DMS79 treated with DMSO at 0.1 percent for 48 hours (cell line): ENCODE measurements at regions not wholly inside any gene's neighbourhood (a gene's known extent, or its start where the extent isn't known, plus 50 kb on each side); places are given as distances from the start of the nearest gene placed in this dataset.
"Not testable (repeated sequence)": the region's sequence is repeated elsewhere in the genome, so short reads cannot be mapped to it uniquely, and the experiment has no call there.

ENCODE experiments used
- DNase-seq: peaks from one replicate; lab custom pipeline; 2025; lab: John Stamatoyannopoulos, UW

DNA sequence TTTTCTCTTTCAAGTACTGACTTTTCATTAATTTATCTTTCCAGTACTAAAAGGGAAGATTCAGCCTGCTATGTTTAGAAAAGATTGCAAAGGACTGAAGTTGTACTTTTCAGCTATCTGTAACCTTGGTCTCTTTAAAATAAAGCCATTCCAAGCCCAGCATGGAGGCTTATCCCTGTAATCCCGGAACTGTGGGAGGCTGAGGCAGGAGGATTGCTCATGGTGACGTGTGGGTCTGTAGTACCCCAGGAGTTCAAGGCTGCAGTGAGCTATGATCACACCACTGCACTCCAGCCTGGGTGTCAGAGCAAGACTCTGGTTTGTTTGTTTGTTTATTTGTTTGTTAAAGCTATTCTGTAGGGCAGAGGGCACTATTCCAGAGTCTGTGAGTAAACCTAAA lies 50.6 kb upstream of the TMEM170B start:
- DNase-seq, result no peak

DNA sequence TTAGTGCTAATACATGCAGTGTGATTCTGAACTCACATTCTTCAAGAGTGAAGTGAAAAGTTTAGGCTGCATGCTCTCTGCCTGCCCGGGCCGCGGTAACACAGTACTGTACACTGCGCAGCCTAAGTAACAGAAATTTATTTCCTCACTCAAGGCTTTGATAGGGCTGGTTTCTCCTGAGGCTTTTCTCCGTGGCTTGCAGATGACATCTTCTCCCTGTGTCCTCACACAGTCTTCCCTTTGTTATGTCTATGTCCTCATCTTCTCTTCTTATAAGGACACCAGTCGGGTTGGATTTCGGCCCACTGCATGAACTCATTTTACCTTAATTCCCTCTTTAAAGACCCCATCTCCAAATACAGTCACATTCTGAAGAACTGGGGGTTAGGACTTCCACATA lies 51.1 kb upstream of the TMEM170B start:
- no peak for DNase-seq

- DNase-seq, result no peak
Observed at GRCh38 chr6:11486051-11486450, 51.5 kb upstream of the TMEM170B start.

DNA sequence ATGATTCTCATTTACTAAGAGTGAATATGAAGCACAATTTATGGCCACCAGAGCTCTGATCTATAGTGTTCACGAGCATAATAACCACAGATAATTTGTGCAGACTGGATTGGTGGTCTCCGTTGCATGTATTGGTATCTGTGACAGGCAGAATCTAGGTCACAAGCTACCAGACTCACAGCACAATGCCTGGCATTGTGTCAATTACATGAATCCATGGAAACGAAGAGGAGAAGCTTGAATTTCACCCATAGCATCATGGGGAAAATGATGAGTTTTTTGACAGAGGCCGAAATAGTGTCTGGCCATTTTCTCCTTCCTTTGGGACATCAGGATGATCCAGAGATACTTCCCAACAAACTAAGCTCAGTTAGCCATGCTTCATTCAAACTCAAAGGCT lies 52.3 kb upstream of the TMEM170B start:
- no peak for DNase-seq

DNA sequence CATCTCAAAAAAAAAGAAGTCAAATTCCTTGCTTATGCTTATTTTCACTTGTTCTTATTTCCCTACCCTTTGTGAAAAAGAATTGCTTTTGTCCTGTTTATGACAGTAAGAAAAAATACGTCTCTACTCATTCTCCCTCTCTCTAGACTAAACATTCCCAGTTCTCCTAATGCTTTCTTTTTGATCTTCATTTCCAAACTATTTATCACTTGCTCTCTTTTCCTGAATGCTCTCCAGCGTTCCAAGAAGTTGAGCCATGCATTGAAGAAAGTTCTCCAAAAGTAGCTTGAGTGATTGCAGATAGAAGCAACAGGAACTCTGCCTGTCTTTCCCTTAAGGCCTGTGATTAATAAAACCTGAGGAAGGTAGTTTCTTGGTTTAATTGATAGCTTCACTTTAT lies 53.1 kb upstream of the TMEM170B start:
- no peak for DNase-seq

DNA sequence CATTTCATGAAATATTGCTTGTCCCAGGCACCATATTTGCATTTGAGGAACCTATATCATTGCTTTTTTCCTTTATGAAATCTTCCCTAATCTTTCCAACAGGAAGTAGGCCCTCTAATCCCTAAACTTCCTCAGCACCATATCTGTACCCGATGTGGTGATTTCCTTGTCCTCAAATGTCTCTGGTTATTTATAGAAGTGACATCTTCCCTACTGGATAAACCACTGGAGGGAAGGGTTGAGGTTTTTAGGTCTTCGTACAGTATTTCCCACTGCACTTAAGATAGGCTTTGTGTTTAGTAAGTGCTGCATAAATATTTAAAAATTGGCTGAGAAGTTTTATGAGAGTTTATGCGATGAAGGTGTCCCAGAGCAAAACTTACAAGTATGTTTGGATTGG lies 54.9 kb upstream of the TMEM170B start:
- DNase-seq, result no peak

GRCh38 chr6:11480541-11480940 lies 57.0 kb upstream of the TMEM170B start:
- no peak for DNase-seq

DNA sequence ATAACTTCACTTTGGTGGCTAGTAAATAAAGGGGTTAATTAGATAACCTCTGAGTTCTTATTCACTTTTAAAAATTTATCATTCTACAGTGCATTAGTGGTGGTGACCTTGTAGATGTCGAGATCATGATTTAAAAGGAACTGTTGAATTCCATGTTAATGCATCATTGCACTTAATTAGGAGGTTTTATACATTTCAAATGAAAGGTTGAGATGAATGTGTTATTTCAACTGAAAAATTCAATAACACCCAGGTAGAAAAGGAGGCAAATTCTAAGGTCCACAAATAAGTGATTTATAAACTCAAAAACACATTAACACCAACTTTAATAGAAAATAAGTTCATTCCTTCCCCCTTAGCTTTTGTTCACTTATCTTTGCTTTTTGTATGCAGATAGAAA lies 58.3 kb upstream of the TMEM170B start:
- DNase-seq, result no peak

DNA sequence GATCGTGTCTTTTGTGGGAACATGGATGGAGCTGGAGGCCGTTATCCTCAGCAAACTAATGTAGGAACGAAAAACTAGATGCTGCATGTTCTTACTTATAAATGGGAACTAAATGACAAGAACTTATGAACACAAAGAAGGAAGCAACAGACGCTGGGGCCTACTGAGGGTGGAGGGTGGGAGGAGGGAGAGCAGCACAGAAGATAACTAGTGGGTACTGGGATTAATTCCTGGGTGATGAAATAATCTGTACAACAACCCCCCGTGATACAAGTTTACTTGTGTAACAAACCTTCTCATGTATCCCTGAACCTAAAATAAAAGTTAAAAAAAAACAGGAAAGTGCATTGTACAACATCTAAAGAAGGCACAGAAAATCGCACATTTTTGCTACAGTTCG lies 59.0 kb upstream of the TMEM170B start:
- no peak for DNase-seq

DNA sequence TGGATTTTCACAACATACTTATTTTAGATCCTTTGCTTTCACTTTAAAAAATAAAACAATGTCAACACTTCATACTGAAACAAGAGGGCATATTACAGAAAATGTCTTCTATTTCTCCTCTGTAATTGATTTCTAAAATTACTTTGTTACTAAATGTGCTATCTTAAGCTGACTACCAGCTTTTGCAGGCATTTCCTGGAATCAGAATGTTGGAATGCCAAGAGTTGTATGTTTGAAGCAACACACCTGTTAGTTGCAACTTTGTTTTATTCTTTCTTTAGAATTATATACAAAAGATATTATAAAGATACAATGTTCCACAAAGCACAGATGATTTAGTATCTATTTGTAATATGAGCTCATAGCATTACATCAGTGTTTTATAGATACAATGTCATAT lies 62.5 kb upstream of the TMEM170B start:
- no peak for DNase-seq

- DNase-seq, result no peak
Observed at GRCh38 chr6:11473008-11473740, 64.4 kb upstream of the TMEM170B start.

DNA sequence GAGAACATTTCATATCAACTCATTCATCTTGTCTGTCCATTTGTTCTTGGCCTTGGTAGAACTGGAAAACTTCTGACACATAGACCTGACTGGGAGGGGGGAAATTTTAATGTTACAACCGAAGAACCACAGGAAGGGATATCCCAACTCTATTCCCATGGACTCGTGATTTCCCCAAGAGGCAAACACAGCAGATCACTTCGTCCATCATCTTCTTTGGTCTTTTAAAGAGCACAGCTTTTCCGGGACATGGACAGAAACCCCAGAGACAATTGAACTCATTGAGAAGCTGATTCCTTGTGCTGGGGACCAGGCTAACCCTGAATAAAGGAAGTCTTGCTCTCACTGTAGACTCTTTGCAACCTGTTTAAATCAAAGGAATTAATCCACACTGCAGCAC lies 66.3 kb upstream of the TMEM170B start:
- no peak for DNase-seq

DNA sequence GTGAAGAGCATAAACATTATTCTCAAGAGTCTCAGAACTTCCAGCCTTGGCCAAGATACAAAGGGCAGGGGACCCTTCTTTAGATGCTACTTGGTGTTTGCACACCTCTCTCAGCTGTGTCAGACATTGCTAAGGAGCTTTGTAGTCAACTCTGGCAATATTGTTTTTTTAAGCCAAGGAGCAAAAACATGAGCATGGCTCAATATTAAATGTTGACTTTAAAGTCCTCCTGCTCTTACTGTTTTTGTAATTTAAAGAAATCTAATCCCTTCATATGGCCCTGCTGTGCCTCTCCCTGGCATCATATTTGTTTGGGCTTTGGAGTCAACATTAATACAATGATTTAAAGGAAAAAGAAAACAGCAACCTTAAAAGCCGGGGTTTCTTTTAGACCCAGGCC lies 67.9 kb upstream of the TMEM170B start:
- no peak for DNase-seq

- DNase-seq, result not testable (repeated sequence)
Observed at GRCh38 chr6:11468271-11468670, 69.3 kb upstream of the TMEM170B start.

- DNase-seq, result no peak
Observed at GRCh38 chr6:11467364-11467763, 70.2 kb upstream of the TMEM170B start.

- DNase-seq, result no peak
Observed at GRCh38 chr6:11463398-11463780, 74.2 kb upstream of the TMEM170B start.

GRCh38 chr6:11462742-11463397 lies 74.7 kb upstream of the TMEM170B start:
- no peak for DNase-seq

GRCh38 chr6:11460837-11461661 lies 76.5 kb upstream of the TMEM170B start:
- no peak for DNase-seq

DNA sequence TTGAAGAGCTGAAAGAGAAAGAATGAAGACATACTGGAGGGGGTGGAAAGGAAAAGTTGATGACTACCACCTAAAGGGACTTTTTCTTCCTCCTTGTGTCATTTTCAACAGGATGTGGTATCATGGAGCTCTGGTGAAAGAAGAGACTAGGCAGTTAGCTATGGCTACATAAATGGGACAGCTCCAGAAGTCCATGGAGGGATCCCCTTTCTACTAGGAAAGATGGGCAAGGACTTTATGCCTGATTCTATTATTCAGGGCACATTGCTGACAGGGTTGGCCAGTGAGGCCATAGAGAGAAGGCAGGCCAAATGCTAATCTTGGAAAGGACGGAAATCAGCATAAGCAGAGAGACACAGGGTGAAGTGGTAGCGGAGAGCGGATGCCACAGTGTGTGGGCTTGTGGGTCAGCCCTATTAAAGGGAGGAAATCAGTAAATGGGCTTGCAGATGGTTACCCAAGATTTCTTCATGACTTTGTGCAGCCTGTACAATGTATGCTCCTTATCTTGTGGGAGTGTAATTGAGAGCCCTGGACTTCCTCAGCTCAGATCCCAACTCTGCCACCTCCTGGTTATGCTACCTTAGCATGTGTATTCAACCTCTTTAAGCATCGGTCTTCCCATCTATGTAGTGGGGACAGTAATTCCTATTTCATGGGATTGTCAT lies 77.4 kb upstream of the TMEM170B start:
- no peak for DNase-seq

DNA sequence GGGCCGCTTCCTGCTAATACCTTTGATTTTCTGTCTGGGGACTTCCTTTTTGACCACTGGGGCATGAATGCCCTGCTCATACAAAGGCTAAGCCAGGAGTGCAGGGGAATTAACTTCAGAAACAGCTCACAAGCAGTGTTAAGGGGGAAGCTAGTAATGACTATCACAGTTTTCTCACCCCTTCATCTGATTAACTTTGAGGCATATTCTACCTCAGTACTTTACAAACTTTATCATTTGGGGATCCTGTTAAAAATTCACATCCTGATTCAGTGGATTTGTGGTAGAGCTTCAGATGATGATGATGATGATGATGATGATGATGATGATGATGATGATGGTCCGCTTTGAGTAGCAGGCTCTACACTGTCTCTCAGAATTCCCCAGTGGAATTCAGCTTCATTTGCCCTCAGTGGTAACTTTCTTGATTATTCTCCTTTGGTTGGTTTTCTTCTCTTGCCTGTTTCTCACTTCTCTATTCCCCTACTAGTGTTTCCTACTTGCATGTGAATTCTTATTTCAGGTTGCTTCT lies 78.4 kb upstream of the TMEM170B start:
- DNase-seq, result no peak

DNA sequence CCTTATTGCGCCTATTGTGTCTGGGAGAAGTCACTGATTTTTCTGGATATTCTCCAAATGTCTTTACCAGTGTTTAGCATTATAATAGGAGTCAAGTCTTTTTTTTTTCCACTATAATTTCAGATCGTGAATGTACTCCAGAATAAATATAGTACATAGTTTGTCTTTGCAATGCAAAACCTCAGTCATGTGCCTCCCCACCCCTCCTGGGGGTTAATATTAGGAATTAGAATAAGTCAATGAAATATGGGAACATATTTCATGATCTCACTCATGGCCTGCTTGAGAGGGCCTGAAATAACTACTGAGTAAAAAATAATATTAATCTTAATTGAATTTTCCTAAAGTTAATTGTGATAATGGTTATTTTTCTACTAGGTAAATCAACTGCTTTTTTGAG lies 79.0 kb upstream of the TMEM170B start:
- no peak for DNase-seq

DNA sequence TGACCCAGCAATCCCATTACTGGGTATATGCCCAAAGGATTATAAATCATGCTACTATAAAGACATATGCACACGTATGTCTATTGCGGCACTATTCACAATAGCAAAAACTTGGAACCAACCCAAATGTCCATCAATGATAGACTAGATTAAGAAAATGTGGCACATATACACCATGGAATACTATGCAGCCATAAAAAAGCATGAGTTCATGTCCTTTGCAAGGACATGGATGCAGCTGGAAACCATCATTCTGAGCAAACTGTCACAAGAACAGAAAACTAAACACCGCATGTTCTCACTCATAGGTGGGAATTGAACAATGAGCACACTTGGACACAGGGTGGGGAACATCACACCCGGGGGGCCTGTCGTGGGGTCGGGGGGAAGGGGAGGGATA lies 80.1 kb upstream of the TMEM170B start:
- not testable (repeated sequence) for DNase-seq
